OCI-LY7 (cell line): ENCODE measurements at regions not wholly inside any gene's neighbourhood (a gene's known extent, or its start where the extent isn't known, plus 50 kb on each side); places are given as distances from the start of the nearest gene placed in this dataset.

ENCODE experiments used
- BruUV-seq: library from RNA; stranded (reverse); fragments of 400-500 nt; replicated peaks from 2 replicates; lab custom pipeline; 2021; lab: Mats Ljungman, UMichigan
- CTCF ChIA-PET: fragments of 300-600 bp; sonication (Branson Sonifier 250); formaldehyde crosslinking; loops from one replicate; lab custom pipeline; 2022; ENCODE audit warnings: antibody characterized with exemption; ENCODE audit not compliant: unreplicated experiment; lab: Charles Lee
- POLR2A ChIA-PET: fragments of 300-600 bp; sonication (Branson Sonifier 250); formaldehyde crosslinking; loops from one replicate; lab custom pipeline; 2022; ENCODE audit warnings: antibody characterized with exemption; lab: Charles Lee
- DNase-seq: peaks from one replicate; pipeline ENCODE4 v3.0.0-alpha.2; 2015; ENCODE audit warnings: low spot score
- H2AFZ ChIP-seq: fragments of 200-600 bp; sonication (generic), shearing (Covaris generic); 2 replicates; pipeline ENCODE4 v1.6.1; 2014; ENCODE audit warnings: mild to moderate bottlenecking, antibody characterized with exemption, low read length, moderate library complexity
- H3K27ac ChIP-seq: fragments of 200-600 bp; sonication (generic); 2 replicates; pipeline ENCODE4 v1.5.1; 2014; ENCODE audit warnings: mixed run types, low read depth, mild to moderate bottlenecking, moderate library complexity, low read length, inconsistent platforms; ENCODE audit not compliant: poor library complexity, severe bottlenecking
- H3K36me3 ChIP-seq: fragments of 200-600 bp; sonication (generic); 2 replicates; pipeline ENCODE4 v1.6.1; 2014; ENCODE audit warnings: mild to moderate bottlenecking, antibody characterized with exemption, low read length, moderate library complexity, mixed read lengths; ENCODE audit not compliant: insufficient read depth
- H3K4me1 ChIP-seq: fragments of 200-600 bp; sonication (generic); 2 replicates; pipeline ENCODE4 v1.5.1; 2014; ENCODE audit warnings: mild to moderate bottlenecking, low read length; ENCODE audit not compliant: insufficient read depth, poor library complexity, severe bottlenecking
- H3K4me2 ChIP-seq: fragments of 200-600 bp; sonication (generic); 2 replicates; pipeline ENCODE4 v1.6.1; 2014; ENCODE audit warnings: mild to moderate bottlenecking, low read length
- H3K4me3 ChIP-seq: fragments of 200-600 bp; sonication (generic); 2 replicates; pipeline ENCODE4 v1.5.1; 2014; ENCODE audit warnings: mild to moderate bottlenecking, low read depth, low read length; ENCODE audit not compliant: poor library complexity, severe bottlenecking
- H3K79me2 ChIP-seq: fragments of 200-600 bp; sonication (generic); 2 replicates; pipeline ENCODE4 v1.6.1; 2016; ENCODE audit warnings: low read depth, mild to moderate bottlenecking, low read length, moderate library complexity, mixed read lengths; ENCODE audit not compliant: insufficient read depth
- H3K9me2 ChIP-seq: fragments of 200-600 bp; sonication (generic); 2 replicates; pipeline ENCODE4 v1.6.1; 2016; ENCODE audit warnings: mild to moderate bottlenecking, low read length, mixed read lengths; ENCODE audit not compliant: insufficient read depth
- H3K9me3 ChIP-seq: fragments of 200-600 bp; sonication (generic); 2 replicates; pipeline ENCODE4 v1.6.1; 2014; ENCODE audit warnings: mild to moderate bottlenecking, mixed run types, low read length, mixed read lengths
- H4K20me1 ChIP-seq: fragments of 200-600 bp; sonication (generic); 2 replicates; pipeline ENCODE4 v1.6.1; 2014; ENCODE audit warnings: mild to moderate bottlenecking, antibody characterized with exemption, low read length, moderate library complexity, mixed read lengths; ENCODE audit not compliant: insufficient read depth
- CTCF ChIP-seq: fragments of 200-600 bp; sonication (generic); conservative IDR thresholded peaks from 2 replicates; pipeline ENCODE4 v1.5.1; 2014; ENCODE audit warnings: mild to moderate bottlenecking, antibody characterized with exemption, low read length, moderate library complexity, mixed read lengths
- EZH2phosphoT487 ChIP-seq: fragments of 200-600 bp; sonication (generic); IDR thresholded peaks from 2 replicates; pipeline ENCODE4 v1.6.1; 2018; ENCODE audit warnings: low read depth, borderline replicate concordance, mild to moderate bottlenecking, mixed run types, antibody characterized with exemption, low read length, moderate library complexity, mixed read lengths
- intact Hi-C: fragments of 100-400 bp; cut with micrococcal nuclease; formaldehyde crosslinking; loops from one replicate; pipeline ENCODE4 v1.10.0; 2022; ENCODE audit not compliant: unreplicated experiment

DNA sequence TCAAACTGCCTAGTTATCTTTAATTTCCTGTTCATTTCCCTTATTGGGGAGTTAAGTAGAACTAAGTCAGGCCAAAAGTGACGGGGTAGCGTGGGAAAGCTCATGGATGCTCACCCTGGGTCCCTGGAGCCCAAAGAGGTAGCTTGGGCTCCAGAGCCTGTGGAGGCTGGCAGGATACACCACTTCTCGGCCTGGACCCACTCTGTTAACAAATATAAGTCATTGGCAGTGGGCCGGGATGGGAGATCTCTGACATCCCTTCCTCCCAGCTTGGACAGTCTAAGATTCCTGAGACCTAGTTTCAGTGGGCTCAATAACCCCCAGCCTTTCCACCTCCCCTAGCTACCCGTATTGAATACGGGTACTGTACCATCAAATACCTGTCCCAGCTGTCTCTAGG lies 106.1 kb downstream of the EFNB1 start:
- no peaks in the 10 kb centered on the region for H3K79me2 ChIP-seq
- no peaks in the 10 kb centered on the region for H3K9me3 ChIP-seq
- TF ChIP-seq EZH2phosphoT487, result no peak
- TF ChIP-seq CTCF, result no peak
- POLR2A ChIA-PET, result no interaction called here
- H3K27ac ChIP-seq, result no peak overlapping the region
- no peak for DNase-seq
- no peaks in the 10 kb centered on the region for H3K4me1 ChIP-seq
- no peak overlapping the region for H3K4me3 ChIP-seq
- H2AFZ ChIP-seq, result no peak overlapping the region
- H3K36me3 ChIP-seq, result no peaks in the 10 kb centered on the region
- intact Hi-C loops, result no loop called here
- H3K9me2 ChIP-seq, result no peaks in the 10 kb centered on the region
- H3K4me2 ChIP-seq, result no peak overlapping the region
- no TSS peak for BruUV-seq
- CTCF ChIA-PET, result no interaction called here
- no peaks in the 10 kb centered on the region for H4K20me1 ChIP-seq

DNA sequence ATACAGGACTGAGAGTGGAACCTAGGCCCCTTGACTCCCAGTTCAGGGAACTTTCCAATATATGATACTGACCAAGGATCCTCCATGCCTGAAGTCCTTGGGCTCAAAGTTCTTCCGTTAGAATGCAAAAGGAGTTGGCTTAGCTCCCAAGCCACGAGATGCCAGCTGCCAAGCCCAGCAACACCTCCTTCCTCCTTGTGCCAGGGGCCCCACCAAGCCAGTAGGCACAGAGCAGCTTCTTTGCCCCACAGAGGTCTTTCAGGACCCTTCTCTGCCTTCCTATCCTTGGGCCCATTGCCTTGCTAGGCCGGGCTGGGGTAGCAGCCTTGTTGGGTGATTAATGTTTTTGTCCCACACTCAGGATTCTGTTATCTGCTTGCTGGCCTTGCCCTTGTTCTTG lies 105.6 kb downstream of the EFNB1 start:
- BruUV-seq, result no TSS peak
- intact Hi-C loops, result no loop called here
- TF ChIP-seq EZH2phosphoT487 (no peak), CTCF (no peak)
- Histone ChIP-seq H3K79me2 (no peaks in the 10 kb centered on the region), H3K27ac (no peak overlapping the region), H3K9me2 (no peaks in the 10 kb centered on the region), H4K20me1 (no peaks in the 10 kb centered on the region), H3K4me1 (no peaks in the 10 kb centered on the region), H2AFZ (no peak overlapping the region), H3K4me3 (no peak overlapping the region), H3K36me3 (no peaks in the 10 kb centered on the region), H3K4me2 (no peak overlapping the region), H3K9me3 (no peaks in the 10 kb centered on the region)
- ChIA-PET POLR2A (no interaction called here), CTCF (no interaction called here)
- DNase-seq, result no peak

DNA sequence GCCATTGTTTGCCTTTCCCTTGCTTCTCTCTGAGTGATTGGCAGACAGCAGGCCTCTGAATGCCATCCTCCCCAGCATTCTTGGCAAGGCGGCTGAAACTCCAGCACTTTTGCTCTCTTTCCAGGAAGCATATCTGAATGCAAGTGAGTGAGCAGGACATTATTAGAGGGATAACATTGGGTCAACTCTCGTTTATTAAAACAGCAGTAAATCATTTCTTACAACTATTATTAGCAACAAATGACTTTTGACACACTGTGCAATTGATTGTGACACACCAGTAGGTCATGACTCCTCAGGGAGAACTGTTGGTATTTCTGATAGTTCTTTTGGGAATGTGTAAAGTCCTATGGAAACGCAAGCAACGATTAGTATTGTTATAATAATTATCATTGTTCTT lies 103.8 kb downstream of the EFNB1 start:
- H2AFZ ChIP-seq, result no peak overlapping the region
- H4K20me1 ChIP-seq, result no peaks in the 10 kb centered on the region
- DNase-seq, result no peak
- H3K9me2 ChIP-seq, result no peaks in the 10 kb centered on the region
- no peaks in the 10 kb centered on the region for H3K4me1 ChIP-seq
- no peak overlapping the region for H3K27ac ChIP-seq
- H3K4me3 ChIP-seq, result no peak overlapping the region
- intact Hi-C loops, result no loop called here
- no TSS peak for BruUV-seq
- POLR2A ChIA-PET, result no interaction called here
- H3K36me3 ChIP-seq, result no peaks in the 10 kb centered on the region
- H3K4me2 ChIP-seq, result no peak overlapping the region
- no peaks in the 10 kb centered on the region for H3K9me3 ChIP-seq
- CTCF ChIA-PET, result no interaction called here
- H3K79me2 ChIP-seq, result no peaks in the 10 kb centered on the region
- no peak for TF ChIP-seq EZH2phosphoT487
- no peak for TF ChIP-seq CTCF
